GM19395 (cell line): ENCODE measurements at regions not wholly inside any gene's neighbourhood (a gene's known extent, or its start where the extent isn't known, plus 50 kb on each side); places are given as distances from the start of the nearest gene placed in this dataset.
"Not testable (repeated sequence)": the region's sequence is repeated elsewhere in the genome, so short reads cannot be mapped to it uniquely, and the experiment has no call there.

Source experiments
- ATAC-seq: cut with Tn5 transposase; IDR thresholded peaks from one replicate; pipeline ENCODE4 v1.9.1; 2021; ENCODE audit warnings: mild to moderate bottlenecking, moderate library complexity; ENCODE audit not compliant: unreplicated experiment

DNA sequence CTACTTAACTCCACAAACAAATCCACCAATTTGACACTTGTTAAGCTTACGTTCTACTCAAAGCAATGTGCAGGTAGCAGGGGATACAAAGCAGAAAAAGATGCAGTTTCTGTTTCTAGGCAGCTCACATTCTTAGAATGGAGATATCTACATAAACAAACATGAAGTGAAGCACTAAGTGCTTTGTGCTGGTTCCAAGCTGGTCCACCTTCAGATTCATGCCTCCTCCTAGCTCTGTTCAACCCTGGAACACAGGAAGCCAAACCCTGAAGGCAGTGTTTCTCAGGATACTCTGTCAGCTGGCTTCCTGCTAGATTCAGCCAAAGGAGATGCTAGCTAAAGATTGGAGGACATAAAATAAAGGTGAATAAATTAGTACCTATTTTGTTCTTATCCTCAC lies 55.3 kb upstream of the NOL4 start:
- no peak for ATAC-seq

GRCh38 chr18:34280653-34281052 lies 55.9 kb upstream of the NOL4 start:
- ATAC-seq: no peak

DNA sequence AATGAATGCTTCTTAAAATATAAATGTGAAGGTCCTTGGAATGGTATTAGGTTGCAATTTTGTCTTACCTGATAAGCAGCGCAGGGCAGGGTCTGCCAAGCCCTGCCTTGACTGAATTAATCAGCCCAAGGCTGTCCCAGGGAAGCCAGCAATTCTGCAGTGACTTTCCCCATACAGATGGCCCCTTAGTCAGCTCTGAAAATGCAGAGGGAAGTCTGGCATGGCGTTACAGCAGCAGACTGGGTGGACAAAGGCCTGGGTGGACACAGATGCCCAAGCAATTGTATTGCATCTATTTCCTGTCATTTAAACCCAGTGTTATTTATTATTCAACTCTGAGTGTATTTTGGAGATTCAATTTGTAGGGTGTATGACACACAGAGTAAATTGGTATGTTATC lies 56.6 kb upstream of the NOL4 start:
- no peak for ATAC-seq

GRCh38 chr18:34281722-34282121 lies 57.0 kb upstream of the NOL4 start:
- ATAC-seq: no peak

DNA sequence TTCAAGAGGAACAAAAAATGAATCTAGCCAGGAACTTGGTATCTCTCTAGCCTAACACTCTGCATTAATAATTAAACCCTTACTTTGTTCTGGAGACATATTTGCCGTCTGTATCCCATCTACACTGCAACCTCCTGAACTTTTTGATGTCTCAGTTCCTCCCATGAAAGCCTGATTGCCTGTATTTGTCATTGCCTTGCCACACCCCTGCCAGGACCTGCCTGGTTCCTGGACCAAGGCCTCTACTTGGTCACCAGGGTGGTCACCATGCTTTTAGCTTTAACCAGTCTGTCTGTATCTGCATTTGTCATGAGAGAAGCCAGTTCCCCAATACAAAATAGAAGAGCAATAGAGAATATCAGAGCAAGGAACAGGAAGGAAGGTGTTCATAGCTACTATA lies 58.8 kb upstream of the NOL4 start:
- no peak for ATAC-seq

GRCh38 chr18:34287825-34288224 lies 63.1 kb upstream of the NOL4 start:
- no peak for ATAC-seq

- no peak for ATAC-seq
These were observed 67.9 kb upstream of the NOL4 start for GRCh38 chr18:34292594-34292993.

DNA sequence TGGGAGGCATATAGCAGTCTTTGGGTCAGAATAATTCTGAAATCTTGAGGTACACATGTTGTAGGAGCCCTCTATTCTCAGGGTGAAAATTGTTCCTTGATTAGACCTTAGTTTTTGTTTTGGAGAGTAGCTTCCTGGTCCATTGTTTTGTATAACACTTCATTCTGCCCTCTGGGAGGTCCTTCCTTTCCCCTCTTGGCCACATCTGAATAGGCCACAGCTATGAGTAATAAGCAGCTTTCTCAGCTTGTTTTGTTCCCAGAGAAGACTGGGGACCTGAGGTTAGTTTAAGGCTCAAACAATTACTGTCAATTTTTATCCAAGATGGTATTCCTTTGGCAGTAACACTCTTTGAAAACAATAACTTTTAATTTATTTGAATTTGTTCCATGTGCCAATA lies 72.6 kb upstream of the NOL4 start:
- ATAC-seq: no peak

DNA sequence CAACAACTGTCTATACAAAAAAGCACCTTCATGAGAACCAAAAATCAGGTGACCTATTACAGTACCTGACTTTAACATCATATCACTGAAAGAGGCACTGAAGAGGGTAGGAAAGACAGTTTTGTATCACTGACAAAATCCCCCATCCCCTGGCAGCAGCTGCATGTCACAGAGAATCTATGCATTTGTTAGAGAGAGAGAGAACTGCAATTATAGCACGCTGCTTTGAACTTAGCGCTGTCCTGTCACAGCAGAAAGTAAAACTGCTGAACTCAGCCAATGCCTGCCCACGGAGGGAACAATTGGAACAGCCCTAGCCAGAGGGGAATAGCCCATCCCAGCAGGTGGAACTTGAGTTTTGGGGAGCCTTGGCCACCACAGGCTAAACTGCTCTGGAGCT lies 75.1 kb upstream of the NOL4 start:
- ATAC-seq: no peak

- ATAC-seq: no peak
These were observed 86.8 kb upstream of the NOL4 start for GRCh38 chr18:34311468-34311867.

GRCh38 chr18:34314847-34315246 lies 90.1 kb upstream of the NOL4 start:
- no peak for ATAC-seq

DNA sequence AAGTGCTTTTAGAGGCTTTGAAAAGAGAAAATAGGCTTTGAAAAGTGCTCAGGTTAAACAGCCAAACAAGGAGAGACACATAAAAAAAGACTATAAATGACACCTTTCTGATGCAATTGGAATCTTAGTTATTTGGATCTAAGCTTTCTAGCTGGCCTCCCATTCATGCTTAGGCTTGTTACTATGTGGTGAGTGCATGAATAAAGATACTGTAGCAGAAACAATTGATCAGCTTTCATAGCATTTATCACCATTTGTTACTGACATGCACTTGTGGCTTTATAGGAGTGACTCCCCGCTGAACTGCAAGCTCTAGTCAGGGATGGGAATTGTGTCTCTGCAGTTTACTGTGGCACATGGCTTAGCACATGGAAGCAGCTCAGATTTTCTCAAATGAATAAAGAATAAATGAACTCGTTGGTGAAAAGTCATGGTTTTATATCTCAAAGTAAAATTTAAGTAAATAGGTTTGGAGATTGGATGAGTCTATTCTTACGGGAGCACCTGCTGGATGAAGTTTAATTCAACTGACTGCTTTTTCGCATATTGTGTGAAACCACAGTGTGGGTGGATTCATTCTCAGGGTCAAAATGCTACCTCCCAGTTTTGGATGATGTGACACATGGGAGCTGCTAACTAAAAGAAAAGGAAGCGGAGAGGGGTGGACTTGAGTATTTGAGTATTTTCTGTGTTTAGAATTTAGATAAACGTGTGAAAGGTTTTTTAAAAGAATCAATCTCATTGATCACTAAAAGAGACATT lies 91.1 kb upstream of the NOL4 start:
- no peak for ATAC-seq

DNA sequence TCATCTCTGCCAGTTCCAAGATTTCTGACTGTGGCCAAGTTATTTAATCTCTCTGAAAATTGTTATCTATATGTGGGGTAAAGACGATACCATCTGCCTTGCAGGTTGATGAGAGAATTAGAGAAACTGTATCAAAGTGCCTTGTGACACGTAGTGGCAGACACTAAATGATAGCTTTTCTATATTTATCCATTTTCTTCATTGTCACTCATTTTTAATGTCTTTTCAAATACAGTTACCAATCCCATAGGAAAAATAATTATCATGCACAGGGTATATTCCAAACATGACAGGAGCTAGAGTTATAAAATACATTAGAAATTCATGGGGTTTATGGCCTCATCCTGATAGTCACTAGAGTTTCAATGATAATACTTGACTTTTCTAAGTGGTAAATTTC lies 95.6 kb upstream of the NOL4 start:
- no peak for ATAC-seq

DNA sequence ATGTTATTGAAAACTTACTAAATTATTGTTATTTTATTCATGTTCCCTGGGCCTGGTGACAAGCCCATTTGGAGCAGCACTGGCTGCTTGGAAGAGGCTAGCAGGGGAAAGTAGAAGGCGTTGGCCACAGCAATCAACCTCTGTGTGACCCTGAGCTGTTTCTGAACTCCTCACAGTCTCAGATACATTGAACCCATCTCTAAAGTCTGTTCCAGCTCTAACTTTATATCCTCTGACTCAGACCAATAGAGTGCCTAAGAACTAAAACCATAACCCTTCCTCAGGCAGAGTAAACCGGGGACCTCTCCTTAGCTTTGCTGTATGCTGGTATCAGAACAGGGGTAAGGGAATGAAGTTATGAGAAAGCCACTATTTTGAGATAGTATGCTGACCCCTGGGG lies 96.4 kb upstream of the NOL4 start:
- ATAC-seq: peak; percentile 73

GRCh38 chr18:34322365-34323289 lies 97.9 kb upstream of the NOL4 start:
- peak; percentile 72 for ATAC-seq

GRCh38 chr18:34329840-34330239 lies 105.1 kb upstream of the NOL4 start:
- no peak for ATAC-seq

GRCh38 chr18:34330308-34330707 lies 105.6 kb upstream of the NOL4 start:
- no peak for ATAC-seq

GRCh38 chr18:34330907-34331306 lies 106.2 kb upstream of the NOL4 start:
- not testable (repeated sequence) for ATAC-seq

- ATAC-seq: not testable (repeated sequence)
These were observed 106.6 kb upstream of the NOL4 start for GRCh38 chr18:34331343-34331742.

DNA sequence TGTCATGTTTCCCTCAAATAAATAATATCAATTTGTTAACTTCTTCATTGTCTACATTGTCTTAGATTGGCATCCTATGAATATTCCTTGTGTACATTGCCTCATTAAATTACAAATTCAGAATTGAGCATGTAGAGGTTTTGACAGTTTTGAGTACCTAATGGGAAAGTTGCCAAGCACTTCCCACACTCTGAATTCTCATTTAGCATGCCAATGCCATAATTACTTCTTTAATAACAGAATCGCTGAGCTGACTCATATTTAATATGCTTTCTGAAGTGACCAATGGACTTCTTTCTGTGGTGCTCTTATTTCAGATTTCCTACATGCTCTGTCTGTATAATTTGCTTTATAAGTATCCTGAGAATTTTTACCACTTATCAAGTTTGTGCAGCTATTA lies 114.4 kb upstream of the NOL4 start:
- ATAC-seq: no peak

DNA sequence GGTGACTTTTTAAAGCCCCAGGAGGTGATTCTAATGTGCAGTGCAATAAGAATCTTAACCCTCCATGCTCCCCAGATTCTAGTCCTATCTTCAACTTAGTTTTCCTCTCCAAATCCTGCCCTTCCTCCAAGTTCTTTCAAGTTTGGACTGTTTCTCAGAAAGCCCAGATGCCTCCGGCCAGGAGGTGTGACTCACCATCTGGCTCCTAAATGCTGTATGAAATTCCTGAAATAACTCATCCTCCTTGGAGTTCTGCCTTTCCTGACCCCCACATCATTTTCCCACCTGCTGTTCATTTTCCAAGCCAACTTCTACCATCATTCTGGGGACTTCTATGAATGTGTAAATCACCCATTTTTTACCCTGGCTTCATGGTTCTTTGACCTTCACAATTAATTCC lies 118.2 kb upstream of the NOL4 start:
- ATAC-seq: no peak

DNA sequence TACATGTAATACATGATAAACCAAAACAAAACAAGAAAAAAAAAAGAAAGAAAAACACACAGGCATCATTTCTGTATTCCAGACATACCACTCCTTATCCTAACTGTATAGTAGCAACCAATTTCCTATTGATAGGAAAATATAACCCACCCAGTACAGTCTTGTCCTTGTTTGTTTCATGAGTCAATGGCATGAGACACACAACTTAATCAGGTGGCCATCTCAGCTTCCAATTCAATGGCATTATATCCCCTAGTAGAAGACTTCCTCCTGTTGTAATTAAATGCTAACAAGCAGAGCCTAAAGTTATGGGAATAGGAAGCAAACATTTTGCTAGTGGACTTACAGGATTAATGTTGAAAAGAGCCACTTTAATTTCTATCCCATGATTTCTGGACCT lies 121.0 kb upstream of the NOL4 start:
- ATAC-seq: no peak
